ENCODE measurements at regions not wholly inside any gene's neighbourhood (a gene's known extent, or its start where the extent isn't known, plus 50 kb on each side); places are given as distances from the start of the nearest gene placed in this dataset.

DNA sequence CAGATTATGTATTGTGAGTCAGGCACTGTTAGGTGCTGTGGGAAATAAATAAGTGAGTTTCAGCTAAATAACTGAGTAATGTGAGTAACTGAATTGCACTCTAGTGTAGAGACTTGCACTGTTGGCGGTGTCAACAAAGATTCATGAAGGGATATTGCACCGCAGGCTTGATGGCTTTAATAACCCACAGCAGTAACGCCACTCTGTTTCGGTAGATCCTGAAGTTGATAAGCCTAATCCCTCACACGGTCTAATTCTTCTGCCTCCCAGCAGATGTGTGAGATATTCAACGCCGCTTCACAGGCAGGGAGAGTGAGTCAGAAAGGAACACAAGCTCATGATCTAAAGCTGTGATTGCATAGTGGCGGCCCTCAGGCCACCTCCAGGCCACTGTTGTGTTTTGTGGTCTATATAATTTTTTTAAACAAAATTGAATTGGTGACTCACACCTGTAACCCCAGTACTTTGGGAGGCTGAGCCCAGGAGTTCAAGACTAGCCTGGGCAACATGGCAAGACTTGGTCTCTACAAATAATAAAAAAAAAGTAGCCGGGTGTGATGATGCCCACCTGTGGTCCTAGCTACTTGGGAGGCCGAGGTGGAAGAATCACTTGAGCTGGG, 94.3 kb downstream of the LIPG start:
- intact Hi-C loops (cut with micrococcal nuclease) (no loop called here), dilution Hi-C loops (cut with MboI; ENCODE audit: extremely low pct_ligation_motif_present, low sequenced_read_pairs) (no loop called here)
- no peaks in the 10 kb centered on the region for H4K20me1 ChIP-seq (replicated peaks; ENCODE audit: control insufficient read depth, extremely low read depth, insufficient read depth, low read length)
- H3K4me1 ChIP-seq (ENCODE audit: control insufficient read depth, extremely low read depth, insufficient read depth, low read length) = peaks cover 16% of the 10 kb centered on the region
- CTCF ChIA-PET = interaction anchor here (1.0 to 1.7 kb wide), 4 partner anchors 9 to 202 kb away, joined by 3 to 5 read pairs (median 3); no protein-coding TSS in a partner anchor
- H3K9ac ChIP-seq (replicated peaks; ENCODE audit: extremely low read depth, insufficient read depth, low read length) = no peak overlapping the region
- H3K4me3 ChIP-seq (replicated peaks in 1 of 3; ENCODE audit: insufficient read depth in 1 of 3, low read depth in 1 of 3, low read length in 3 of 3) = no peak overlapping the region
- BruUV-seq (replicated peaks) = no TSS peak
- no peaks in the 10 kb centered on the region for H3K79me2 ChIP-seq (ENCODE audit: control insufficient read depth, insufficient read depth, low read length)
- no peaks in the 10 kb centered on the region for H3K27me3 ChIP-seq (ENCODE audit: control insufficient read depth in 2 of 2, insufficient read depth in 2 of 2, low read length in 2 of 2)
- DNase-seq (ENCODE audit: low read depth, low spot score) (no peak), FAIRE-seq (no peak)
- no peaks in the 10 kb centered on the region for H3K36me3 ChIP-seq (ENCODE audit: control insufficient read depth in 2 of 2, extremely low read depth in 1 of 2, insufficient read depth in 2 of 2, low read length in 2 of 2)
- no peak overlapping the region for H3K27ac ChIP-seq (ENCODE audit: insufficient read depth, low read depth, low read length)
- no peaks in the 10 kb centered on the region for H3K9me1 ChIP-seq (replicated peaks; ENCODE audit: control insufficient read depth, extremely low read depth, insufficient read depth, low read length)
- no peak overlapping the region for H3K4me2 ChIP-seq (ENCODE audit: insufficient read depth, low read length)
- H2AFZ ChIP-seq (ENCODE audit: low read depth, low read length) = no peak overlapping the region
- POLR2A ChIA-PET = no interaction called here
- H3K9me3 ChIP-seq (replicated peaks; ENCODE audit: control insufficient read depth, insufficient read depth, low read length) = no peaks in the 10 kb centered on the region
- TF ChIP-seq, protein P1, sequence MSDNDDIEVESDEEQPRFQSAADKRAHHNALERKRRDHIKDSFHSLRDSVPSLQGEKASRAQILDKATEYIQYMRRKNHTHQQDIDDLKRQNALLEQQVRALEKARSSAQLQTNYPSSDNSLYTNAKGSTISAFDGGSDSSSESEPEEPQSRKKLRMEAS (IDR thresholded peaks at IDR 0.05; ENCODE audit: insufficient read depth, insufficient read length) = no peak
- TF ChIP-seq GATA2 (IDR thresholded peaks at IDR 0.05; ENCODE audit: insufficient read depth, insufficient read length, low read depth, low read length) = peak; percentile 38

DNA sequence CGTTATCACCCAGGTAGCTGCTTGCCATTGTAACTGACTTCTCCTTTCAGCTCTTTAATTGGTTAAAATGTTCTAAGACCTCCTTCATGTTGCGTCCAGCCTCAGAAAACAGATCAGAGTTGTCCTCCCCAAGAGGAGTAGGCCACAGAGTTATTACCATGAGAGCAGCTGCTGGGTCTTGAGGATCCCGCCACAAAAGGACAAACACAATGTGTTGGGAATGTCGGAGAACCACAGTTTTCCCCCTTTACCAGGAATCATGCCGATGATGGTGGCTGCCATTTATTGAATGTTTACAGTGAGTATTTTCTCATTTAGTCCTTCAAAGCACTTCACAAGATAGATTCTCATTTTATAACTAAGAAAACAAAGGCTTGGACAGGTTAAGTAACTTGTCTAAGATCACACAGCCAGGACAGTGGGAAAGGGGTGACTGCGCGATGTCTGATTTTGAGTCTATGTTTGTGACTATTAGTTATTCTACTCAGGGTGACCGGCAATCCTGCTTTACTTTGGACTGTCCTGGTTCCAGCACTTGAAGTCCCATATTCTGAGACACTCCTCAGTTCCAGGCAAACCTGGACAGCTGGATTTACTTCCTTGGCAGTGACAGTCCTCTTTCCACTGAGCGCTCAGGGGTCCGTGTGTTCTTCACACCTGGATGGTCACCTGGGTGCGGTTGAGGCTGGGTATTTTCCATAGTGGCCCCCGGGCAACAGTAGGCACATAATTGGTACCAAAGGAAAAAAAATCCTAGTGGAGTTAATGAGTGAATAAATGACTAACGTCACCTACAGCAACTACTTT, 93.6 kb downstream of the LIPG start:
- CTCF ChIA-PET = interaction anchor here (1.0 to 1.7 kb wide), 4 partner anchors 8 to 203 kb away, joined by 3 to 5 read pairs (median 3); no protein-coding TSS in a partner anchor
- Histone ChIP-seq H3K9ac (replicated peaks; ENCODE audit: extremely low read depth, insufficient read depth, low read length) (no peak overlapping the region), H3K9me1 (replicated peaks; ENCODE audit: control insufficient read depth, extremely low read depth, insufficient read depth, low read length) (no peaks in the 10 kb centered on the region), H3K4me3 (replicated peaks in 1 of 3; ENCODE audit: insufficient read depth in 1 of 3, low read depth in 1 of 3, low read length in 3 of 3) (no peak overlapping the region), H3K4me1 (ENCODE audit: control insufficient read depth, extremely low read depth, insufficient read depth, low read length) (peaks cover 16% of the 10 kb centered on the region), H3K9me3 (replicated peaks; ENCODE audit: control insufficient read depth, insufficient read depth, low read length) (no peaks in the 10 kb centered on the region), H3K79me2 (ENCODE audit: control insufficient read depth, insufficient read depth, low read length) (no peaks in the 10 kb centered on the region), H2AFZ (ENCODE audit: low read depth, low read length) (no peak overlapping the region), H3K4me2 (ENCODE audit: insufficient read depth, low read length) (no peak overlapping the region), H3K27me3 (ENCODE audit: control insufficient read depth in 2 of 2, insufficient read depth in 2 of 2, low read length in 2 of 2) (no peaks in the 10 kb centered on the region), H3K27ac (ENCODE audit: insufficient read depth, low read depth, low read length) (no peak overlapping the region), H3K36me3 (ENCODE audit: control insufficient read depth in 2 of 2, extremely low read depth in 1 of 2, insufficient read depth in 2 of 2, low read length in 2 of 2) (no peaks in the 10 kb centered on the region), H4K20me1 (replicated peaks; ENCODE audit: control insufficient read depth, extremely low read depth, insufficient read depth, low read length) (no peaks in the 10 kb centered on the region)
- BruUV-seq (replicated peaks) = no TSS peak
- DNase-seq (ENCODE audit: low read depth, low spot score) (no peak), FAIRE-seq (no peak)
- intact Hi-C loops (cut with micrococcal nuclease) (no loop called here), dilution Hi-C loops (cut with MboI; ENCODE audit: extremely low pct_ligation_motif_present, low sequenced_read_pairs) (no loop called here)
- POLR2A ChIA-PET = no interaction called here
- TF ChIP-seq, protein P2, sequence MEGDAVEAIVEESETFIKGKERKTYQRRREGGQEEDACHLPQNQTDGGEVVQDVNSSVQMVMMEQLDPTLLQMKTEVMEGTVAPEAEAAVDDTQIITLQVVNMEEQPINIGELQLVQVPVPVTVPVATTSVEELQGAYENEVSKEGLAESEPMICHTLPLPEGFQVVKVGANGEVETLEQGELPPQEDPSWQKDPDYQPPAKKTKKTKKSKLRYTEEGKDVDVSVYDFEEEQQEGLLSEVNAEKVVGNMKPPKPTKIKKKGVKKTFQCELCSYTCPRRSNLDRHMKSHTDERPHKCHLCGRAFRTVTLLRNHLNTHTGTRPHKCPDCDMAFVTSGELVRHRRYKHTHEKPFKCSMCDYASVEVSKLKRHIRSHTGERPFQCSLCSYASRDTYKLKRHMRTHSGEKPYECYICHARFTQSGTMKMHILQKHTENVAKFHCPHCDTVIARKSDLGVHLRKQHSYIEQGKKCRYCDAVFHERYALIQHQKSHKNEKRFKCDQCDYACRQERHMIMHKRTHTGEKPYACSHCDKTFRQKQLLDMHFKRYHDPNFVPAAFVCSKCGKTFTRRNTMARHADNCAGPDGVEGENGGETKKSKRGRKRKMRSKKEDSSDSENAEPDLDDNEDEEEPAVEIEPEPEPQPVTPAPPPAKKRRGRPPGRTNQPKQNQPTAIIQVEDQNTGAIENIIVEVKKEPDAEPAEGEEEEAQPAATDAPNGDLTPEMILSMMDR (IDR thresholded peaks at IDR 0.05; ENCODE audit: extremely low read depth in 1 of 2, insufficient read depth in 1 of 2, low read depth in 1 of 2, low read length in 2 of 2) = no peak
- TF ChIP-seq POLR2AphosphoS5 (IDR thresholded peaks at IDR 0.05; ENCODE audit: insufficient read depth, low read depth, low read length) = no peak
- no peak for TF ChIP-seq JUN (IDR thresholded peaks at IDR 0.05; ENCODE audit: borderline replicate concordance, insufficient read depth, insufficient read length, low read depth)
- no peak for TF ChIP-seq FOS (IDR thresholded peaks at IDR 0.05; ENCODE audit: borderline replicate concordance, insufficient read depth, low read length)
- no peak for TF ChIP-seq EZH2 (IDR thresholded peaks at IDR 0.05; ENCODE audit: borderline replicate concordance, low read depth, low read length, severe bottlenecking)
- TF ChIP-seq GATA2 (IDR thresholded peaks at IDR 0.05; ENCODE audit: insufficient read depth, insufficient read length, low read depth, low read length) = no peak
- TF ChIP-seq MYC (IDR thresholded peaks at IDR 0.05; ENCODE audit: low read depth, low read length) = no peak
- TF ChIP-seq, protein P1 (IDR thresholded peaks at IDR 0.05; ENCODE audit: insufficient read depth, insufficient read length) = no peak
- no peak for TF ChIP-seq POLR2A (IDR thresholded peaks at IDR 0.05; ENCODE audit: low read depth, low read length)
